Subcutaneous abdominal adipose tissue (tissue), 5 donors: ENCODE measurements at regions not wholly inside any gene's neighbourhood (a gene's known extent, or its start where the extent isn't known, plus 50 kb on each side); places are given as distances from the start of the nearest gene placed in this dataset.

Source experiments
- H3K27ac ChIP-seq: one replicate; pipeline ENCODE4 v1.7.0; 2013; ENCODE audit warnings: low read depth, mild to moderate bottlenecking, inconsistent platforms, low read length, moderate library complexity
- H3K27me3 ChIP-seq, 5 donors: one replicate each; pipeline ENCODE4 v1.7.0; 2013; ENCODE audit warnings: low read length in 5 of 5, inconsistent platforms in 1 of 5; ENCODE audit not compliant: control insufficient read depth in 5 of 5, insufficient read depth in 4 of 5
- H3K36me3 ChIP-seq, 5 donors: one replicate each; pipeline ENCODE4 v1.7.0; 2013; ENCODE audit warnings: low read length in 5 of 5; ENCODE audit not compliant: control insufficient read depth in 5 of 5, insufficient read depth in 5 of 5
- H3K4me1 ChIP-seq, 5 donors: one replicate each; pipeline ENCODE4 v1.7.0; 2013; ENCODE audit warnings: low read length in 5 of 5, mild to moderate bottlenecking in 3 of 5, moderate library complexity in 1 of 5; ENCODE audit not compliant: control insufficient read depth in 5 of 5, insufficient read depth in 5 of 5
- H3K4me3 ChIP-seq, 5 donors: one replicate each; pipeline ENCODE4 v1.7.0; 2013; ENCODE audit warnings: low read length in 5 of 5, low read depth in 1 of 5
- H3K9ac ChIP-seq, 5 donors: one replicate each; pipeline ENCODE4 v1.7.0; 2013; ENCODE audit warnings: low read length in 5 of 5, mild to moderate bottlenecking in 4 of 5, moderate library complexity in 3 of 5
- H3K9me3 ChIP-seq, 5 donors: one replicate each; pipeline ENCODE4 v1.7.0; 2013; ENCODE audit warnings: low read length in 5 of 5; ENCODE audit not compliant: control insufficient read depth in 5 of 5
- donor health status: healthy.
- donor health status: healthy.
- donor health status: healthy.
- donor health status: healthy.
- donor health status: healthy.

DNA sequence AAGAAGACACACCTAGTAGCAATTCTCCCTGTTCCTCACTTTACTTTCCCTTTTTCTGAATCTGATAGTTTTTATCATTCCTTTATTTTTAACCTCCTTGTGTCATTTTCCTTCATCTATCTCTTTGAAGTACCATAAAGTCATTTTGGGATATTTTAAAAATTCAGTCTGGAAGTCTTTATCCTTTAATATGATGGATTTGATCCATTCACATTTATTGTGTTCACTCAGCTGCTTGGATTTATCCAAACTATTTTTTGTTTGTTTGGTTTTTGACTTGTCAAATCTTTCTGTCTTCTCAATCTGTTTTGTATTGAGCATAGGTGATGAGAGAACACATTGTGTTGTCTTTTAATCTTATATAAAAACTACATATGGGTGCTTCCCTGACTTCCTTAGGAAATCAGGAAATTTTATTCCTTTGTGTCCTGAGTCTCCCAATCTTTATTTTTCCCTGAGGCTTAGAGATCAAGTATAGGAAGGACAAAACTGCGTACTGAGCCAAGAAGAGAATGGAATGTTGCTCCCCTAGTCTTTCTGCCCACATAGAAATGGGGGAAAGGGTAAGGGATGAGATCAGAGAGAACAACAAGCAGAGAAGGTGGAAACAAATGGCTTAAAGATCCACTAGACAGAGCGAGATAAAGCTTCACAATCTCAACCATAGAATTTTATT is 132.7 kb upstream of the HABP2 start:
- Histone ChIP-seq H3K4me3 (no peak overlapping the region), H3K27me3 (peaks cover 0 to 2% (median 0%) of the 10 kb centered on the region in 5 donors), H3K27ac (no peak overlapping the region), H3K9me3 (peaks cover 7 to 24% (median 17%) of the 10 kb centered on the region in 5 donors), H3K9ac (no peak overlapping the region), H3K4me1 (peaks cover 2 to 16% (median 13%) of the 10 kb centered on the region in 5 donors), H3K36me3 (no peaks in the 10 kb centered on the region)

DNA sequence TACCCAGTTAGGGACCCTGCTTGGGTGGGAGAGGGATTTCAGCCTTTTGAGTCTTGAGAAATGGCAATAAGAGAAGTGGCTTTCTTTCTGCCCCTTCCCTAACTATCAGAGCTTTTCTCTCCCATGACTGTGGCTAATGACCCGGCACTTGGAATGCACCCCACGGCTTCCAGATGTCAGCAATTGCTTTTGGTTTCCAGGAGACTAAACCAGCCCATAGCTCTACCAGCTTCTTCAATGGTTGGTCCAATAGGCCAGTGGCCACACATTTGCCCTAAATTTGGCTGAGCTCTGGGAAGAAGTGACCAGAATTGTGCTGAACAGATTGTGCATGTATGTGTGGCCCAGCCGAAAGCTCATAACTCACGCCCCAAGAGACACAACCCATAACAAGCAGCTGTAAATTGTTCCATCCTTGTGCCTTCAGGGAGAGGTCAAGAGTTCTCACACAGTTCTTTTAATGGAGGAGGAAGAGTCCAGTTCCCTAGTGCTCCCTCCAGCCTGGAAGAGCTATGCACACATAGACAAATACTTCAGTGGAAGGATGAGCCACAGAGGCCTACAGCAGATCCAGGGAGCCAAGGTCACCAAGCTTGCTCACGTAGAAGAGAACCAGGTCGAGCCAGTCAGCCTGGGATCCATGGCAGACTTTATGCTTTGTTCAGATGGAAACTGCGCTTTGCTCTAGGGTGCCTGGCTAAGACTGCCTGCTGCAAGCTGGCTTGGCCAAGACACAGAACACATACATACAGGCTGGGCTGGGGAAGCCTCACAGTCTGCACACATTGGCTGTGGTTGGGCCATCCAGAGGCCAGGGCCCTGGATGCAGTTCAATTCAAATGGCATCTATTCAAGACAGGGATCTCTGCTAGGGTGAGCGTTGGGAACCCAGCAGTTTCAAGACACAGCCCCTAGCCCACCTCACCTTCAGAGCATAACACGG is 131.8 kb upstream of the HABP2 start:
- Histone ChIP-seq H3K27me3 (peaks cover 0 to 2% (median 0%) of the 10 kb centered on the region in 5 donors), H3K27ac (no peak overlapping the region), H3K36me3 (no peaks in the 10 kb centered on the region), H3K4me1 (peaks cover 2 to 22% (median 13%) of the 10 kb centered on the region in 5 donors), H3K9ac (no peak overlapping the region), H3K9me3 (peaks cover 7 to 24% (median 17%) of the 10 kb centered on the region in 5 donors), H3K4me3 (no peak overlapping the region)

DNA sequence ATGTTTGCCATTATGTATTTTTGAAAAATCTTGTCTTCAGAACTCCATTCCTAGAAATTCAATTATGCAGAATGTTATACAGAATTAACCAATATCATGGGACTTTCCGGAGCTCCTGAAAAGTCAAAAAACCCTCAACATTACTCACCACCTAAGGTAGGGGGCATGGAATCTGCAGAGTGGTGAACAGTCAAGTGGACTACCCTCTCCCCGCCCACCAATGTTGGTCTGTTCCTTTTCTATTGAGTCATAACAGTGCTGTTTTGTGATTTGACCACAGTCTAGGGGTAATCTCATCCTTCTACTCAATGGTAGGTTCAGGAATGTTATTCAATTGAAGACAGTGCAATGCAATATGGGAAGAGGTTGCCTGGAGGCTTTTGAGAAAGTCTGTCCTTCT is 130.5 kb upstream of the HABP2 start:
- Histone ChIP-seq H3K4me1 (peaks cover 2 to 22% (median 19%) of the 10 kb centered on the region in 5 donors), H3K9ac (no peak overlapping the region), H3K27me3 (peaks cover 0 to 2% (median 0%) of the 10 kb centered on the region in 5 donors), H3K4me3 (no peak overlapping the region), H3K9me3 (peaks cover 7 to 24% (median 17%) of the 10 kb centered on the region in 5 donors), H3K36me3 (no peaks in the 10 kb centered on the region), H3K27ac (no peak overlapping the region)

DNA sequence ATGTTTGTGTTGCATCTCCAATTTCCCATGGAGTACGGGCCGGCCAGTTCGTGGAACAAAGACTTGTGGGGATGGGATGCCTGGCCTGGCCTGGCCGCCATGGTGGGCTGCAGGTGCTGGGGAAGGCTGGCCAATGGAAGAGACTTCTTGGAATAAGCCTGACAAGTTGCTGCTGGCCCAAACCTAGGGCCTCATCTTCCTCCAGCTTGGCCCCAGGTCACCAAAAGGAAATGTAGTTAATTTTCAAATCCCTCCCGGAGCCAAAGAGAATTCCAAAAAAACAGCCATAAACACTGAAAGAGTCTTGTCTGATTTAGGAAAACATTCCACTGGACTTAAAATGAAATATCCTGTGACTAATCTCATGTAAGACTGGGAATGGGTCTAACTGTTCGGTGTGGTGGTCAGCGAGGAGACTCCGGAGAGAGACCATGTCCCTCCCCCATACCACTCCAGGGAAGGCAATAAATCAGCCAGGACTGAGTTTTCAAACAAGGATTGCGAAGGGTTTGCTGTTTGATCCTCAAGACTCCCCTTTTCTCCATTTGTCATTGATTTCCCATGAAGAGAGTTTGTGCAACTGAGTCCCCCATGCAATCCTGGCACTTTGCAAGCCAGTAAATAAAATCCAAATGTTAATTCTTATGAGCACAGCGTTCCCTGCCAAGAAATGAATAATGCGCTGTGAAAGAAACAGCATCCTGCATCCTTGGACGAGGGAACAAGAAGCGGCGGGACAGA is 128.7 kb upstream of the HABP2 start:
- peaks cover 7 to 22% (median 16%) of the 10 kb centered on the region in 5 donors for H3K9me3 ChIP-seq
- peak overlapping the region; percentile 25 for H3K27ac ChIP-seq
- no peak overlapping the region for H3K4me3 ChIP-seq

DNA sequence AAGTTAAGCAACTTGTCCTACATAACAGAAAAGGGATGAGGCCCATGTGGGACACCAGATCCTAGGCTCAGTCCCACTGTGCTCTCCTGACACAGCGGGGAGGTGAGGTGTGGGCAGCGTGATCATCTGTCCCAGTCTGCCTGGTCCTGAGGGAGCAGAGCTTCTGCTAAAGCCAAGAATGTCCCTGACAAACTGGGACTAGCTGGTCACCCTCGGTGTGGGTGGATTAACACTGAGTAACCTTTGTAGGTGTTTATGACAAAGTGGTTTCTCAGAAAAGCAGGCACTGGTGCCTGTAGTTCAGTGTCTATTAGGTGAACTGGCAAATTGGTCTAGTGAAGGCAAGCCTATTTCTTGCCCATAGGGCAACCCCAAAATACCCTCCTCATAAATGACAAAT is 127.8 kb upstream of the HABP2 start:
- no peak overlapping the region for H3K4me3 ChIP-seq
- H3K9me3 ChIP-seq, result peaks cover 4 to 15% (median 9%) of the 10 kb centered on the region in 5 donors
- no peak overlapping the region for H3K27ac ChIP-seq
- no peaks in the 10 kb centered on the region for H3K27me3 ChIP-seq
- H3K4me1 ChIP-seq, result peaks cover 2 to 24% (median 19%) of the 10 kb centered on the region in 5 donors
- H3K9ac ChIP-seq, result no peak overlapping the region
- H3K36me3 ChIP-seq, result no peaks in the 10 kb centered on the region

More for the DNA sequence above, 128.7 kb upstream of the HABP2 start:
- peaks cover 2 to 24% (median 19%) of the 10 kb centered on the region in 5 donors for H3K4me1 ChIP-seq
- H3K9ac ChIP-seq, result no peak overlapping the region
- H3K36me3 ChIP-seq, result no peaks in the 10 kb centered on the region
- no peaks in the 10 kb centered on the region for H3K27me3 ChIP-seq

DNA sequence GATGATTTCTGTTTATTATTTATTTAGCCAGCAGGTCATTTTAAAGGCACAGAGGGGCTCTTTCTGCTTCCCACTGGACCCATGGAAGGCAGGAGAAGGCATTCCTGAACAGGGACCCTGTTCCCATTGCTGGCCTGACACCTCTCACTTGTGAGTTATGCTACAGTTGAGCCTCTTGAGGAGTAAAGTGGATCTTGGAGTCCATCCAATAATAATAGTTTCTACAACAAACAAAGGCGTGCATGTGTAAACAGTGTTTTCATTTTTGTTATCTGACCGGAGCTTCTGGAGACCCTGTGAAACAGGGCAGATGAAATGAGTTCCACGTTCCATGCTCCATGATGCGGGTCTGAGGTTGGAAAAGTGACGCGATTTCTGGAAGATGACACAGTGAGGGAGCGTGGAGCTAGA is 127.3 kb upstream of the HABP2 start:
- Histone ChIP-seq H3K9ac (no peak overlapping the region), H3K36me3 (no peaks in the 10 kb centered on the region), H3K9me3 (peaks cover 2 to 15% (median 4%) of the 10 kb centered on the region in 5 donors), H3K27ac (no peak overlapping the region), H3K4me3 (no peak overlapping the region), H3K27me3 (no peaks in the 10 kb centered on the region), H3K4me1 (peaks cover 2 to 24% (median 19%) of the 10 kb centered on the region in 5 donors)

DNA sequence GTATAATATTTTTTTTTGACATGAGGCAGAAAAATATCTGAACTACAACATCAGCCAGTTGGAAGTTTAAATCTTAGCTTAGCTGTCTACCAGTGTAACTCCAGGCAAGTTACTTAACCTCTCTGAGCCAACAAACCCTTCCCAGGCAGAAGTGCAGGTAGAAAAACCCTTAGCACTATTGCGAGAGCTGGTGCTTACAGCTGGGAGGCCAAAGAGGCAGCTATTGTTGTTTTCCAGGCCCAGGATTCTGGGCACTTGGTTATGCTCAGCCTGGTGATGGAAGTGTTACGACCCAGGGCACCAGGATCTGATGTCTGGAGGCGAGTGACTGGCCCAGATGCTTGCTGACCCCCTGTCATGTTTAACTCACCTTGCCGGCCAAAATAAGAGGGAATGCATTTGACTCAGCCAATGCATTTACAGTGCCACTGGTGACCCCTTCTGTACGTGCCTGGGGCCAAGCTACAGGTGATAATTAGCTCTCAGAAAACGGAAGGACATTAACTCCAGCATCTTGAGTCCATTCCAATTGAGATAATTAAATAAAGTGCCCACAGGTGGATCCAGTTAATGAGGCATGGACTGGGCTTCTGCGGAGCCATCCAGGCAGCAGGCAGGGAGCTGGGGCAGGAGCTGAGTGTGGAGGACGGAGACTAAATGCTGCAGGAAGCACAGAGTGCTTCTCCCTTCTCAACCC is 126.5 kb upstream of the HABP2 start:
- H3K4me3 ChIP-seq, result no peak overlapping the region
- no peak overlapping the region for H3K27ac ChIP-seq
- peaks cover 2 to 24% (median 19%) of the 10 kb centered on the region in 5 donors for H3K4me1 ChIP-seq
- H3K9me3 ChIP-seq, result peaks cover 0 to 10% (median 5%) of the 10 kb centered on the region in 5 donors
- no peak overlapping the region for H3K9ac ChIP-seq
- no peaks in the 10 kb centered on the region for H3K36me3 ChIP-seq
- peaks cover 0 to under 1% (median 0%) of the 10 kb centered on the region in 5 donors for H3K27me3 ChIP-seq

DNA sequence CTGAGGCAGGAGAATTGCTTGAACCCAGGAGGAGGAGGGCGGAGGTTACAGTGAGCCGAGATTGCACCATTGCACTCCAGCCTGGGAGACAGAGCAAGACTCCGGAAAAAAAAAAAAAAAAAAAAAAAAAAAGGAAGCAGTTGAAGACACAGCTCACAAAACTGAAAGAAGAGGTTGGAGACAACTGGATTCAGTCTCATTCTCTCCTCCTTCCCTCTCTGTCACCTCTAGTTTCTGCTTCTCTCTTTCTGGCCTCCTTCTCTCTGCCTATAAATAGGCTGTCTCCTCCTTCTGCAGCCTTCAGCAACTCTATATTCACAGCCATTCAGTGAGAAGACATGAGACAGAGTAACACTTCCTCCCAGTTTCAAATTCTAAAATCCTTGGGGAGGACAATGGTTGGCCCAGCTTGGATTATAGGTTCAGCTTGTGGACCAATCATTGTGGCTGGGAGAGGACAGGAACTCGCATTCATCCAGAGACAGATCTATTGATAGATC is 125.6 kb upstream of the HABP2 start:
- Histone ChIP-seq H3K36me3 (no peaks in the 10 kb centered on the region), H3K4me1 (peaks cover 2 to 24% (median 19%) of the 10 kb centered on the region in 5 donors)

More for the DNA sequence above, 125.6 kb upstream of the HABP2 start:
- Histone ChIP-seq H3K27me3 (peaks cover 0 to 6% (median 0%) of the 10 kb centered on the region in 5 donors), H3K9ac (no peak overlapping the region), H3K27ac (no peak overlapping the region), H3K9me3 (peaks cover 0 to 9% (median 5%) of the 10 kb centered on the region in 5 donors), H3K4me3 (no peak overlapping the region)
